HG02852 (cell line): ENCODE measurements at regions not wholly inside any gene's neighbourhood (a gene's known extent, or its start where the extent isn't known, plus 50 kb on each side); places are given as distances from the start of the nearest gene placed in this dataset.
A peak's percentile ranks its signal among the peaks of the same experiment; 100 is the strongest.
"Not testable (repeated sequence)": the region's sequence is repeated elsewhere in the genome, so short reads cannot be mapped to it uniquely, and the experiment has no call there.

Experiments used
- ATAC-seq: cut with Tn5 transposase; IDR thresholded peaks from one replicate; pipeline ENCODE4 v1.9.1; 2021; ENCODE audit warnings: mild to moderate bottlenecking, moderate library complexity; ENCODE audit not compliant: unreplicated experiment

DNA sequence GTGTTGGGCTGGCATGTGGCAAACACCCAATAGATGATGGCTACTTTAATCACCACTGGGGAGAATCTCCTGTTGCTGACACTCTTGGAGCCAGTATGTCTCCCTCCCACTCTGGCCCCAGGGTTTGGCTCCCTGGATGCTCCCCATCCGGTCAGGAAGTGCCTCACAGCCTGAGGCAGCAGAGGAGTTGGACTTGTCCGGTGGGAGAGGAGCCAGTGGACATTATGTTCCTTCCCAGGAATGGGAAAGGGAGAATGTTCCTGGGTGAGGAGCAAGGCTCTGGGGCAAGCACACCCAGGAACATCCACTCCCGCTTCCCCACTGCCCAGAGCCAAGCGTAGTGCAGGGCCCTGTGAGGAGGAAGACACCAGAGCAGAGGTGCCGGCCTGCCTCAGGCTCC, 84.6 kb upstream of the NAV2 start:
- no peak for ATAC-seq

DNA sequence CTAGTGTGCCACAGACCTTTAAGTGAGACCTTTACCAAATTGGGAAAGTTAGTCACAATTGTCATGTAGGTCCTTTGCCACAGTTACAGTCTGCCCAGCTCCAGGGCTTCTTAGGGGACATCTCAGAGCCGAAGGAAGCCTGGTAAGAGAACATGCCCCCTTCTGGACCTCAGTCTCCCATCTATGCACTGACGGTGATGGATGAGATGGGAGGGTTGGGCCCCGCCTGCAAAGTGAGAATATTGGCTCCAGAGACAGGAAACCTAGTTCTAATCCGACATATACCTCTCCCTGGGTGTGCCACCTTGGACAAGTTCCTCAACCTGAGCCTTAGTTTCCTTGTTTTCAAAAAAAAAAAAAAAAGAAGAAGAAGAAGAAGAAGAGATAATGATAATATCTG, 85.1 kb upstream of the NAV2 start:
- ATAC-seq, result no peak

DNA sequence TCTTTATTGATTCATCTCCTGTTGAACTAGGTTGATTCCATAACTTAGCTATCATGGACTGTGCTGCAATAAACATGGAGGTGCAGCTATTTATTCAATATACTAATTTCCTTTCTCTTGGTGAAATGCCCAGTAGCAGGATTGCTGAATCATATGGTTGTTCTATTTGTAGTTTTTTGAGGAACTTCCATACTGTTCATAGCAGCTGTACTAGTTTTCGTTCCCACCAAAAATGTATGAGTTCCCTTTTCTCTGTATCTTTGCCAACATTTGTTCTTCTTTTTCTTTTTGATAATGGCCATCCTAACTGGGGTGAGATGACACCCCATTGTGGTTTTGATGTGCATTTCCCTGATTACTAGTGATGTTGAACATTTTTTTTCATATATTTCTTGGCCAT, 87.2 kb upstream of the NAV2 start:
- ATAC-seq, result no peak

DNA sequence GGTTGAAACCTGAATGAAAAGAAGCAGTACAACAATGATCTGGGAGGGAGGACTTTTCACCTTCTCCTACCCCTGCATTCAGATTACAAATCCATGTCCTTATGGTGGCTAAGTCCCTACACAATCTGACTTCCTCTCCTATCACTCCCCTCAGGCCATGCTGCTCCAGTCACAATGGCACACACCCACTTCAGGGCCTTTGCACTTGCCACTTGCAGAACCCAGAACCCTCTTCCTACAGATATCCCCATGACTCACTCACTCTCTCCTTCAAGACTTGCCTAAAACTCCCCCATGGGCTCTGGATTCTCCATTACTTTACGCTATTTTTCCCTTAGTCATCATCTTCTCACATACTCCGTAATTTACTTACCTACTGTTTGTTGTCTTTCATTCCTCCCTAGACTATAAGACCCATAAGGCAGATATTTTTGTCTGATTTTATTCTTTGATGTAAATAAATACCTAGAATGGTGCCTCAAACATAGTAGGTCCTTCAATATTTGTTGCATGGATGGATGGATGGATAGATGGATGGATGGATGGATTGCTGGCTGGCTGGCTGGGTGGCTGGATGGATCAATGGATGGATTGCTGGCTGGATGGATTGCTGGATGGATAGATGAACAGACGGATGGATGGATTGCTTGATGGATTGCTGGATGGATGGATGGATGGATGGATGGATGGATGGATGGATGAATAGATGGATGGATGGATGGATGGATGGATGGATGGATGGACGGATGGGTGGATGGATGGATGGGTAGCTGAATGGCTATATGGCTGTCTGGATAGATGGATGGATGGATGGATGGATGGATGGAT, 94.7 kb upstream of the NAV2 start:
- no peak for ATAC-seq

DNA sequence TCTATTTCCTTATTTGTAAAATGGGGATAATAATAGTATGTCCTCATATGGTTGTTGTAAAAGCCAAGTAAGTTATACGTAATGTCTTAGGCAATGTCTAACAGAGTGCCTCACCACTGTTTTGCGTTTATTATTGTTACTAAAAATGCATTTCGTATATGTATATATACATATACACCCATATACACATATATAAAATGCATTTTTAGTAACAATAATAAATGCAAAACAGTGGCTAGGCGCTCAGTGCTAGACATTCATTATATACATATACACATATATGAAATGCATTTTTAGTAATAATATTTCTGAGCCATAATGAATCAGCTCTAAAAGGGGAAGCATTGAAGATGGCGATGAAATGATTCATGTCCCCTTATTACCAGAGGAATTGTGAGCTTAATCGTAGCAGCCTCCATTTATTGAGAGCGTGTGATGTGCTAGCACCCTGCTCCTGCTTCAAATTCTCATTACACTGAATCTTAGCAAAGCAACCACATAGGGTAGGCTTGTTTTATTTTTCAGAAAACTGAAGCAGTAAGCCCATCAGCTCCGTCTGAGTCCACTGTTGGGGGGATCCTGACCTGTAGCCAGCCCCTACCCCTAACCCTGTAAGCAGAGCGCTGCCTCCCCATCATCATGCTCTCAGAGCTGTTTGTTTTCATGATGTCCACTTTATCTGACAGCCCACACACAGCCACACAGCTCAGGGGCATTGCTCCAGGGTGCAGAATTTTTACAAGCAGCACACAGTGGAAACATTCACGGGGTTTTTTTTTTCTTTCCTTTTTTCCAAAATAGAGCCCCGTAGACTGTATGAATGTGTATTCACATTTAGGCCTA, 97.1 kb upstream of the NAV2 start:
- ATAC-seq, result no peak

DNA sequence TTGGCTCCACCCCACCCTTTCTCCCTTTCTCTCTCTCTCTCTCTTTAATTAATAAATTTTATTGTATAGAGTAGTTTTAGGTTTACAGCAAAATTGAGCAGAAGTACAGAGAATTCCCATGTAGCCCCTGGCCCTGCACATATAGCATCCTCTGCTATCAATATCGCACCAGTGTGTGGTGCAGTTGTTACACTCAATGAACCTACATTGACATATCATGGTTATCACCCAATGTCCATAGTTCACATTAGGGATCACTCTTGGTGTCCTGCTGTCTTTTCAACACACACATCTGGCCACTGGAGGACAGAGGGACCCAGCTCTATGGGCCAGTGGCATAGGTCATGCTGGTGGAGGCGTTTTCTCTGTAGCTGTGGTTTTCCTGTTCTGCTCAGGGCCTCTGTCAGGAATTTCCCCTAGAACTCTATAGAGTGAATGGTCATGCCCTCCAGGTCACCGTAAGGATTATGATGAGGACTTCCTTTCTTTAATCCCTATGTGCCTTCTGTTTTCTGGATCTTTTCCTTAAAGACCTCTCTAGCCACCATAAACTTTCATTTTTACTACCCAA, 98.2 kb upstream of the NAV2 start:
- ATAC-seq, result peak; percentile 62

DNA sequence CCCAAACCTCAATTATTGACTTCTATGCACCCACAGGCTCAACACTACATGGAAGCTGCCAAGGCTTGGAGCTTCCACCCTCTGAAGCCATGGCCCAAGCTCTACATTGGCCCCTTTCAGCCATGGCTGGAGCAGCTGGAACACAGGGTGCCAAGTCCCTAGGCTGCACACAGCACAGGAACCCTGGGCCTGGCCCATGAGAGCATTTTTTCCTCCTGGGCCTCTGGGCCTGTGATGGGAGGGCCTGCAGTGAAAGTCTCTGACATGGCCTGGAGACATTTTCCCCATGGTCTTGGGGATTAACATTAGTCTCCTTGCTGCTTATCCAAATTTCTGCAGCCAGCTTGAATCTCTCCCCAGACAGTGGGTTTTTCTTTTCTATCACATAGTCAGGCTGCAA, 100.6 kb upstream of the NAV2 start:
- ATAC-seq, result not testable (repeated sequence)

DNA sequence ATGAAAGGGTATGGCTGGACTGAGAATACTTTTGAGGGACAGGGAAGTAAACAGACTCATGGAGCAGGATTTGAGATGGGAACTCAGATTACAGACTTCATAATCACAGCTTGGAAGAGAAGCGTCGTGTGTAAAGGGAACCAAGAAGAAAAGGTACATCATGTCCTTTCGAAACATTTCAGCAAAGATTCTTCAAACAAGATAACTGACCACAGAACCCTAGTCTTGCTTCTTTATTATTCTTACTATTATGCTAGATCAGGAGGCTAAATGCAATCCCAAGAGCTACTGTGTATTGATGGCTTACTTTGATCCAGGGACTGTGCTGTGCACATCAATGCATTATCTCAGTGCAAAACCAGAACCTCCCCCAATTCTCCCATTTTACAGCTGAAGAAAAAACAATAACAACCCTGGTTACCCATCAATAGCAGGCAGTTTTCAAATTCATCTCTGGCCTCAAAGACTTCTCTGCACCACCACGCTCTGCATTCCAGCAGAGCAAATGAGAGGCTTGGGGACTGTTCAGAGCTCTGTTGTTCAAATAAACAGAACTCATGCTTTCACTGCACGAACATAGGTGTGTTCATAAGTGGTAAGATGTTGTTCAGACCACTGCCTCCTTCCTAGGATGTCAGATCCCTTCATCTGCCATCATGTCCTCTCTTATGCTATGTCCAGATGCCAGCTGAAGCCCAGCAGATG, 104.8 kb upstream of the NAV2 start:
- ATAC-seq, result no peak

DNA sequence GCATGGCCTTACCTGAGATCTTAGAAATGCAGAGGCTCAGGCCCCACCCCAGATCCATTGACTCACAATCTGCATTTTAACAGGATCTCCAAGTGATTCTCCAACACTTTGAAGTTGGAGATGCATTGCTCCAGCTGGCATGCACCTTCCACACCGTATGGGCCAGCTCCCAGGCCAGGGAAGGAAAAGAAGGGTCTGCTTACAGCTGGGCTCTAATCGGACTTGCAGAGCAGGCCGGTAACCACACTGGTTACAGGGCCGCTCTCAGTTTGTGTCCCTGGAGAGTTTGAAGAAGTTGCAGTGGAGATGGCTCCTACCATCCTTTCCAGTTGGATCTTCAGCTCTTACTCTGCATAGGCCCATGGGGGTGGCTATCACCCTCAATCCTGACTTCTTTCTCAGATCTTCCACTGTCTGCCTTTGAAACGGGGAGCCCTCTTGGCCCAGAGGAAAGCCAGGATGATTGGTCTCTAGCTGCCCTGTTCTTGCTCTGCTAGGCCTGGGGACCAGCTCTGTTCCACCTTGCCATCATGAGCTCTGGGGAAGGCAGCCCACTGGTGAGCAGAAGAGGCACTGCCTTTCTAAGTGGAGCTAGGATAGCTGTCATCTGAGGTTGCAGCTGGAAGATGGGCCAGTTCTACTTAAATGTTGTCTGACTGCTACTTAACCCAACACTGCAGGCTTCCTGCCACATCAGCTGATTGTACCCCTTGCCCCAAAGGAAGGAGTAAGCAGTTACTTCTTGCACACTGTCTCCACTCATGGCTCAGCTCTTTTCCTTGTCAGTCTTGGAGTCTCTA, 105.6 kb upstream of the NAV2 start:
- no peak for ATAC-seq

DNA sequence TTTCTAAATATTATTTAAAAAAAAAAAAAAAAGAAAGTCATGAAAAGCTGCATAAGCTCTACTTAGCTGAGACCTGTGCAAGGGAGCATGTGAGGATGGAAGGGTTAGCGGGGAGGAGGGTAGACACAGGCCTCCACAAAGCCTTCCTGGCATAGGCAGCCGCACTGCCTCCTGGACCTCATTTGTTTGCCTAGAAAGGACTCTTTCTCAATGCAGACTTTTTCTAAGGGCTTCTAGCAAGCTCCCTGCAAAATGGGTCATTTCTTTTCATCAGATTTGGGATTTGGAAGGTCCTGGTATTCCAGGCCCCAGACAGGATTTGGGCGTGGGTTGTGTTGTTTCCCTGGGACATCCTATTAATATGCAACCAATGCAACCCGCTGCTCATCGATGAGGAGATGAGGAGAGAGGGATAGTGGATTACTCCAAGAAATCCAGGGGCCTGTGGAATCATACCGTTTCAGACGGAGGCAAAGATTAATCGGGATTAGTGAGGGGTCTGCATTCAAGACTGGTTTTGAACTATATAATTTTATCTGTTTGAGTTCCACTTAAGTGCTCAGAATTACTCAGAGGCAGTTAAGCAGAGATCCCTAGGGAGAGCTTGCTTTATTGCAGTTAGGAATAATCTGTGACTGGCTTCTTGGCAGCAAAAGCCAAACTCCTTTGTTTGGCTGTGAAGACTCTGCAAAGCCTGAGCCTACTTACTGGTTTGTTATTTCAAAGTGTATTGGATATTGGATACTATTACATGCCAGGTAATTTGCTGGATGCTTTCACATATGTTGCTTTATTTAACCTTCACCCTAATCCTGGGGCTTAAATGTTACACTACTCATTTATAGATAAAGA, 106.9 kb upstream of the NAV2 start:
- no peak for ATAC-seq

DNA sequence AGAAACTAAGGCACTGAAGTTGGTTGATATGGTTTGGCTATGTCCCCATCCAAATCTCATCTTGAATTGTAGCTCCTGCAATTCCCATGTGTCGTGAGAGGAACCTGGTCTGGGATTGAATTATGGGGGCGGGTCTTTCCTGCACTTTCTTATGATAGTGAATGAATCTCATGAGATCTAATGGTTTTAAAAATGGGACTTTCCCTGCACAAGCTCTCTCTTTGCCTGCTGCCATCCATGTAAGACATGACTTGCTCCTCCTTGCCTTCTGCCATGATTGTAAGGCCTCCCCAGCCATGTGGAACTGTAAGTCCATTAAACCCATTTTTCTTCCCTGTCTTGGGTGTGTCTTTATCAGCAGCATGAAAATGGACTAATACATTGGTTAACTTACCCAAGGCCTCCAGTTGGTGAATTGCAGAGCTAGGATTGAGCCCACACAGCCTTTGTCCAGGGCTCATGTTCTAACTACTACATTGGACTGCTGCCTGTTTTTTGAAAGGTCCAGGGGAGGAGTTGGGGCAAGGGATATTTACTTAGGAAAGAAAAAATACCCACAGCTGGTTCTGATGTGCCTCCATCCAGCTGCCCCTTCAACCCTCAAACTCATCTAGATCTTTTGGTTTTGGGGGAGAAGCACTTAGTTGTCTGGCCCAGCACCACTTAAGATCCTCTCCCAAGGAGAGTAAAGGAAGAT, 107.8 kb upstream of the NAV2 start:
- ATAC-seq, result no peak

DNA sequence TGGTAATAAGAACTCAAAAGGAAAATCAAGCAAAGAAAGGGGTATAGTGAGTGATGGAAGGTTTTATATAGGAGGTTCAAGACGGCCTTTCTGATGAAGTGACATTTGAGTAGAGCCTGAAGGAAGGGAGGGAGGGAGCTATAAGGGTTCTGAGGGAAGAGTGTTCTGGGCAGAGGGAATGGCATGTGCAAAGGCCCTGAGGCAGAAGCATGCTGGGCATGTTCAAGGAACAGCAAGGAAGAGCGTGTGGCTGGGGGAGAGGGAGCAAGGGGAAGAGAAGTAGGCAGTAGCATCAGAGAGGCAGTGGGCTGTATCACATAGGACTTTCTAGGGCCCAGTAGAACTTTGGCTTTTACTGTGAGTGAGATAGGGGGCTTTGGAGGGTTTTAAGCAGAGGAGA, 108.9 kb upstream of the NAV2 start:
- no peak for ATAC-seq

DNA sequence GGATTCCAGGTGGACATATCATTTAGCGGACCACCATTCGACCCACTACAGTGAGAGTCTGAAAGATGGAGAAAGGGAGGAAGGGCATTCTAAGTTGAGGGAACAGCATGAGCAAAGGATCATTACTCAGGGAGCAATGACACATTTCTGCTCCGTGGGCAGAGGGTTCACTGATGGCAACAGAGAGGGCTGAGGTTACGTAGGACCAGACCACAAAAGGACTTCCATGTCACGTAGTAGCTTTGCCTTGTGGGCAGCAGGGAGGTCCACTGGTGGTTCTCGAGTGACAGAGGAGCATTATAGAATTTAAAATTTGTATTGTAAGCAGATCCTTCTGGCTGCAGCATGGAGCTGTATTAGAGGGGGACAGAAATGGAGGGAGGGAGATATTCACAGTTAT, 109.7 kb upstream of the NAV2 start:
- ATAC-seq, result no peak

DNA sequence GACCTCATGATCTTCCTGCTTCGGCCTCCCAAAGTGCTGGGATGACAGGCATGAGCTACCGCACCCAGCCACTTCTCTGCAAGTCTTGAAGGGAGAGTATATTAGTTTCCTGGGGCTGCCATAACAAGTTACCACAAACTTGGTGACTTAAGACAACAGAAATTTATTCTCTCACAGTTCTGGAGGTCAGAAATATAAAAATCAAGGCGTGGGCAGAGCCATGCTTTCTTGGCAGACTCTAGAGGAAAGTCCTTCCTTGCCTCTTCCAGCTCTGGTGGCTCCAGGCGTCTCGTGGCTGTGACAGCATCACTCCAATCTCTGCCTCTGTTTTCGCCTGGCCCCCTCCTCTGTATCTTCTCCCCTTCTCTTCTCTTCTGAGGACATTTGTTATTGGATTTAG, 110.2 kb upstream of the NAV2 start:
- no peak for ATAC-seq

DNA sequence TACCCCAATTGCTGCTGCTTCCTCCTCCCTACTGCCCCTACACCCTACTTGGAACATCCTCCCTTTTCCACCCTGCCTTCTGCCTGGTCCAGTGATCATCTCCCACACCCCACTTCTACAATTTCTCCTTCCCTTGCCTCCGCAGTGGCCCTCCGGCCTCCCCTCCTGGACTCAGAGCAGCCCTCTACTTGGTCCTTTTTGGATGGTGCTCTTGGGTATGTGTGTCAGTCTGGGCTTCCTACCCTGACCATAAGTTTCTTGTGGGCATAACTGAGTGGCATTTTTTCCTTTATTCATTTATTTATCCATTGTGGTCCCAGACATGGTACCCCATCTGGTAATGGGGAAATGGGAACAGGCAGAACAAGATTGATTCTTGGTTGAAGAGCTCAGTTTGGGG, 111.4 kb upstream of the NAV2 start:
- no peak for ATAC-seq

DNA sequence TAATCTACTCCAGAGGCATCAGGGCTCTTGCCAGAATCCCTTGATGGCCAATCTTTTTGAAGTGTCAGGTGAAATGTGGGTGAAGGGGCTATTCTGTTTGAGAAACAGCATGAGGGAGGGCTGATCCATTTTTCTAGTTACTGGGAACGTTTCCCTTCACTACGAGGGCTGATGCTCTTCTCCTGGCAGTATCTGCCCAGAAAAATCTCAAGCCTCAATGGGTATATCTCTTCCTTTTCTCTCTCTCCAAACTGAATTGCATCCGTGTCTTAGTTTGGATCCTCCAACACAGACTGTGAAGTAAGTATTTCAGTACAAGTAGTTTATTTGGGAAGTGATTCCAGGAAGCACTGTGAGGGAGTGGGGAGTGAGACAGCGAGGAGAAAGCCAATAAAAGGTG, 113.0 kb upstream of the NAV2 start:
- ATAC-seq, result no peak

DNA sequence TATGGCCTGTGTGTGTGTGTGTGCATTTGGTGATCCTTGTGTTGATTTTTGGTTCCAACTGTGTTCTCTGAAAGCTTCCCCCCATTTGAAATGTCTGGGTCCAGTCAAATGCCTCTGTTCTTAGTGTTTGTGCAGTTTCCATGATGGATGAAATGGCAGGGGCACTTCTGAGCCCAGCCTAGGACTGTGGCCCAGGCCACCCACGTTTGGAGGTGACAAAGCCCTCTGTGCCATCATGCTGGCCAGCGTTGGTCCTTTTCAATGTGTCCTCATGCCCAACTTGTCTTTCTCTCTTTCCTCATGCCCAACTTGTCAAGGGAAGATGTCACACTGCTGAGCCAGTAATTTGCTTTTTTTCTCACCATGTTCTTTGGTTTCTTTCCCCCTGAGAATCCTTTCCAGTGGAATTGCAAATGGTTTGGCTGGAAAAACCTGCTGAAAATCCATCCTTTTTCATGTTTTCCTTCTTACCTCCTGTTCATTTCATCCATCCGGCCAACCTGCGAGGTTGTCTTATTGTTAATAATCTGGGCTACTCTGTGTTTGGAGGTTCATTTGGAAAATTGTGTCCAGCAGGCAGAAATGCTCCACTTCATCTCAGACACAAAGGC, 113.7 kb upstream of the NAV2 start:
- ATAC-seq, result no peak

DNA sequence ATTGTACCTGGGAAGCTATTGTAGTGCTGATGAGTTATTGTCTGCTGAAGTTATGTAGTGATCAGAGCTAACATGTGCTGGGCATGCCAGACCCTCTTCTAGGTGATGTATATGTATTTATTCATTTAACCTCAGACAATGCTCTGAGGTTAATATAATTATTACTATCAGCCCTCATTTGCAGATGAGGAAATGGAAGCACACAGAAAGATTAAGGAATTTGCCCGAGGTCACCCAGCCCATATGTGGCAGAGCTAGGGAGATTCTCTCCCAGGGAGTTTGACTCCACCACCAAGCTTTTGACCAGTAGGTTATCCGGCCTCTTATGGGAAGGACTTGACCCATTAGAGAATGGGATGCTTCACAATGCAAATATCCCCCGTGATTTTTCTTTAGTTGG, 114.2 kb upstream of the NAV2 start:
- ATAC-seq, result no peak

DNA sequence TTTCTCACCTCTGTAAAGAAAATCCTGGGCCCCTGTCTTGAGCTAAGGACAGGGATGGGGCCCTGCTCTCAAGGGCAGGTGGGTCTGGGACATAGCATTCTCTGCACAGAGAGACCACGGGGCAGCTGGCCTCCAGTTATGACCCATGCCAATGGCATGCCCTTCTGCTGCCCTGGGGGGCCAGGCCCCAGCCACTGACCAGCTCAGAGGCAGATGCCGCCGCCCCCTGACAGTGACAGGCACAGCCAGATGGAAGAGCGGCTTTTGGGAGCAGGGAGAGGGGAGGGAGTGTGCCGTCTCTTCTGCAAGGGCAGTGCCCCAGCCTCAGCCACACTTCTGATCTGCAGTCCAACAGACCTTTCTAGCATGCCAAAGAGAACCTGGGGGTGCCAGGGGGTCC, 114.8 kb upstream of the NAV2 start:
- no peak for ATAC-seq
